Bone marrow (tissue), 2 donors: ENCODE measurements at regions not wholly inside any gene's neighbourhood (a gene's known extent, or its start where the extent isn't known, plus 50 kb on each side); places are given as distances from the start of the nearest gene placed in this dataset.

Experiments
- DNase-seq, 2 donors: peaks; one replicate each; lab custom pipeline; 2025; lab: John Stamatoyannopoulos, UW

DNA sequence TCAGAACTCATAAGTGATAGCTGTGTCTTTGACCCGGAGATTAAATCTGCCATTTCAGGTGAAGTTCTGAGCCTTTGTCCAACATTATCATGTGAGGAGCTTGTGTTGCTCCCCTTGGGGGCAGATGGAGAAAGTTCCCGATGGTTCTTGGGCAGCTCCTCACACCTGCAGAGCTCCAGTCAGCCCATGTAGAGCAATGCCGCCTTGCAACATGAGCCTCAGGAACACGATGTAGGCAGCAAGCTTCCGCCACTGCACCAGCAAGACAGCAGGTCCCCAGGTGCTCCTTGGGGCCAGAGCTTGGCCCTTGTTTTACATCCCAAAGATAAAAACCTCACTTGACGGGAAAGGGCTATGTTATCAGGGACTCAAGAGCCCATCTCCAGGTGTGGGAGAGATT, 292.7 kb downstream of the IRX1 start:
- DNase-seq = no peak

DNA sequence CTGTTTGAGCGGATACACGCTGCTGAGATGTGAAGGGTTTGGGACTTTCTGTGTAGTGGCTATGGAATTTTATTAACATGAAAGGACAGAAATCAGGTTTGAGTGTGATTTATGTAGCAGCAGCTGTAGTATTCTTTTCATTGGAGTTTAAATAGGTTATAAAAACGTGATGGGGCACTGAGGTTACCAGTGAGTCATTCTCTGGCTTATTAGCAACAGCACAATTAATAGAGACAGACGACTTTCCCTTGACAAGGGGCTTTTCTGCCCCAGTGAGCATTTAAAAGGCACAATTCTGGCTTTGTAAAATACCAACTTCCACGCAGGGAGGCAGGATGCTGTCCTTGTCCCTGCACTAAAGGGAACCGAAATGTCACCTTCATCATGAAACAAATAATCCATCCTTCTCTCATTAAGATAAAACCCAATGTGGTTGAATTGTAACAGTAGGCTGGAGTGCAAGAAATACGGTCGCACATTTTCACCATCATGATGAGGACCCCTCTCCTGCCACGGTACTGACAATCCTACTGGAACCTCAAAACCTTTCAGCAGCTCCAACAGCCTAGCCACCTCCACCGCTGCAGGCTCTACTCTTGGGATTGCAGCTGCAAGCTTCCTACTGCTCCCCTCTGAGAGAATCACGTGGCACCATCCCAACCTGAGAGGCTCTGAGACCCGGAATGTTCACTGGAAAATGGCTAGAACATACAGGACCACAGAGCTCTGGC, 293.9 kb downstream of the IRX1 start:
- no peak for DNase-seq

DNA sequence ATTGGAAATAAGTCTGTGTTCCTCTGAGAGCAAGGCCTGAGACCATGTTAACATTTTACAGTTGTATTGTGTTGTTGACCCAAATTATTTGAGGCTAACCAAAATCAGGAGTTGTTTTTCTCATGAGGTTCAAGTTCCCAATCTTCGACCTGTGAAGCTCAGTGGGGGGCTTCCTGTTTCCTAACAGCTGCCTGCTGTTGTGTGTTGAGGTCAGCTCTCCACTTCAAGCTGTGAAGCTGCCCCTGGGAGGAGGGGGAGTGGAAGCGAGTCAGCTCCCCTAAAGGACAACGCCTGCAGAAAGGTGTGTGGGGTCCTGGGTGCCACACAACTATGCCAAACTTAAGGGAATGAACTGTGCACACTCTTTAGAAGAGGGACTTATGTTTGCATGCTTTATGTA, 295.5 kb downstream of the IRX1 start:
- DNase-seq = peak in 1 of 2 donors; percentile 67

DNA sequence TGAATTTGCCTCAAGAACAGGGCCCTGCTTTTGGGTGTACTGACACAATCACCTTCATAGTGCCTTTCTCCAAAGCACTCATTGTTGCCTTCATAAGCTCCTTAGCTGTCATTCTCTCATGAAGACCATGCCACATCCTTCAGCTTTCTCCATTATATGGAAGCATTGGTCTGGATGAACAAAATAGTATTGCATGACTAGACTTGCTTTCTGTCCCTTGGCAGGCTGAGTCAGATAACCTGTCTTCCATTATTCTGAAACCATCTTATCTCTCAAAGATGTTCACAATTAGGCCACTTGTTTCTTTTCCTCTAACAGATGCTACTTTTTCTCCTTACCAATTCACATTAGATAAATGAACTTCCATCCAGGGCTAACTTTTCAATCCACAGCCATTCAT, 297.9 kb downstream of the IRX1 start:
- DNase-seq = no peak

DNA sequence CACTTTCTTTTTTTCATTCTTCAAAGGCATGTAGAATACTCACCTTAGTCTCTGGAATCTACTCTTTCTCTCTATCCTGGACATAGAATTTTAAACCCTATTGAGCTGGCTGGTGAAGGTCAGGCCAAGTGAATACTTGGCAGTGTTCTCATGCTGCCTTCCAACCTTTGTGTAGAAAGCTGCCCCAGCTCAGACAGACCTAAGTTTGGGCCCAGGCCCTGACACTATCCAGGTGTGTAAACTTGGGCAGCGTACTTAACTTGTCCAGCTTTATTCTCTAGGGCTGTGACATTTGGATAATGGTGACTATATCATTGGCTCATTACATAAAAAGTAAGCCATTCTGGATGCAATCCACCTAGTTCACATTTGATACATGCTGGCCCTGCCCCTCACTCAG, 298.3 kb downstream of the IRX1 start:
- no peak for DNase-seq

DNA sequence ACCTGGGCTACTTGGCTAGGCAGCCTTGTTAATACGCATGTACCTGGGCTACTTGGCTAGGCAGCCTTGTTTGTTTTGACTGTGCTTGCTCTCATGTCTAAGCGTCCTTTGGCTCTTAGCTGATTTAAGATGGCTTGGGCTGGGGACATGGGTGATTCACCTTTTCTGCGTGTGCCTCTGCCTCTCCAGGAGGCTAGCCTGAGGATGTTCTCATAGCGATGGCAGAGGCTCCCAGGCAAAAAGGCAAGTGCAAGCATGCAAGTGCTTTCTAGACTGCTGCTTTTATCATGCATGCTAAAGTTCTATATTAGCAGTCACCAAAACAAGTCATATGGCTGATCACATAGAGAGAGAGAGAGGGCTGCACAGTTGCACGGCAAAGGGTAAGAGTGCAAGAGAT, 300.5 kb downstream of the IRX1 start:
- DNase-seq = no peak

DNA sequence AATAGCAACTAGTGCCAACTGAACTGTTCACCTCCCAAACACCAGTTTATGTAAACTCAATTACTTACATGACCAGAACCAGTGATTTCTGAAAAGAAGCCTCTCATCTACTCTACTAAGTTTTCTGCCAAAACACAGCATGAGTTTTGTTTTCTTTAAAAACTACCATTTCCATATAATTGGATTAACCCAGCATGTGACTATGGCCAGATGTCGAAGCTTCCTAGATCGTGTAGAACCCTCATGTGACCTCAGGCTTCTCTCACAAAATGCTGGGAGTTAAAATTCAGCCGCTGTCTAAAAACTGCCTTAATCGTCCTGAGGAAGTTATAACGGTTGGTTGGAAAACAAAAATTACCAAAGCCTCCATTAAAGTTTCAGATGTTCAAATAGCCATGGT, 303.5 kb downstream of the IRX1 start:
- no peak for DNase-seq

DNA sequence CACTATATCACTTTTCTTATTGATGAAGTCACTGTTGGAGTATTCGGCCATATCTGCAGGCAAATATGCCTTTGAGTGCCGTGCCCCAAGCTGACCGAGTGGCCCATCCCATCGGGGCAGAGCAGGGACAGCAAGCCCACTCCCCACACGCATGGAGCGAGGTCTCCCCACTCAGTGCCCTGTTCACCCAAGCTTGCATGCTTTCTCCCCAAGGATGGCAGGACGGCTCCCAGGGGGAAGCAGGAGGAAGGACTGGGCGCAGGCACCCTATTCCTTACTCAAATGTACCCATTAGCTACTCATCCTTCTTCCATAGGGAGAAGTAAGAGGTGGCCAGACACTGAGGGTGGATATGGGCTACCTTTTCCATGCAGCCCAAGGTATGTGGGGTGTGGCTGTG, 309.0 kb downstream of the IRX1 start:
- no peak for DNase-seq

DNA sequence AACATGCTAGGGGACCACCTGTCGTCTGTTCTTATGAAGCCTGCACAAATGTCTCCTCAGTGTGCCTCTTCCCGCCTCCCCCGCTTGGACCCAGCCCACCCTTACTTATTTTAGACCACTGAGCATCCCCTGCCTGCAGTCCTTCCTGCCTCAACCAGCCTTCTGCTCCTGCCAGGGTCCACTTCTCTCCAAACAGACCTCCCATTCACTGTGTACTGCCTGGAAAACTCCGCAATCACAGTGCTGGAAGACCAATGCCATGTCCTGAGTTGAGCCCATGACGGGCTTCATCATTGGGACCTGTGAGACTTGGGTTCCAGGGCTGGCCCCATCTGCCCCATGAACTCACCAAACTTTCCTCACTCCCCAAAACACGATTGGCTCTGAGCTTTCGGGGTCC, 309.4 kb downstream of the IRX1 start:
- DNase-seq = no peak

DNA sequence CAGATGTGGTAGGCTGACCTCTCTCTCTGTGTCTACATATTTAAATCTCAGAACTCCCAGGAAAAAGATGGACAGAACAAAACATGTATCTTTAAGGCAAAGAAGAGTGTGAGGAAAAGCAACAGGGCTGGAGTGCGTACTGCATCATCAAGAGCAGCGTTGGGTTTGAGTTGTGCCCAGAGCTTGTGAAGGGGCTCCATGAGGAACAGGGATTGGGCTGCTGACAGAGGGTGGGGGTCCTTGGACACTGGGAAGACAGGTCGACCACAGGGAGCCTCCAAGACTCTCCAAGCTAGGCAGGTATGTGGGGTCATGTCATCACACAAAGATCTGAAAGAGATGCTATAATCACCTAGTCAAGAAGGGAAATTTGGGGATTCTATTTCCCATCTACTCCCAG, 309.9 kb downstream of the IRX1 start:
- no peak for DNase-seq

DNA sequence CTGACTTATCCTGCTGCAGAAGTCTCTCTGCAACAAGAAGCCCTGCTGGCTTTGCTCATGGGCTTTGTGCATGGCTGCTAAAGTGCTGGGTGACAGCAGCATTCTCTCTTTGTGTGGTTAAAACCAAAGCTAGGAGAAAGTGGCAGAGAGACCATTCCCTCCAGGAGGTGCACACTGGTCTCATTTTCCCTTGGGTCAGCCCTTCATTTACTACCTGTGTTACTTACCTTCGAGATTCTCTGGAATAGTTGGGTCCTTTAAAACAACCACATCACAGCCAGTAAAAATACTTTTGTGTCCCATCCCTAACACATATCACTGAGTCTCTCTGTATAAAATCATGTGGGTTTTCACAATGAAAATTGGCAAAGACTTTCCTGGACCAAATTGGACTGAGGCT, 315.5 kb downstream of the IRX1 start:
- DNase-seq = no peak

DNA sequence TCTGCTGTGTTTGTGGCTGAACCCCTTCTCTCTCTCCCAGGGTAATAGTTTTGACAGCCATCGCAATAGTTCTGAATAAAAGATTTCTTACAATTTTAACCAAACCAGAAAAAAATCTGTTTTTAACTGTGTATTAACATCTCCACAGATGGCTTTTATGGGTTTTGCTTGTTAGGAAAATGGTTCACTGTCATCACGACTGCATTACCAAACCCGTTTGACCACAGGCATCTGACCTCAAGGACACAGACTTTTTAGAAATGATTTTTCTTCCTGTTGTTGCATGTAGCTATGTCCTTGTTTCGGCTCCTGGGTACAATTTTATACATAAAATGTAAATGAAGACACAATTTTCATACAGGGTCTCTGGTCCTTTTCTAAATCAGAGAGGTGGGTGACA, 316.1 kb downstream of the IRX1 start:
- no peak for DNase-seq

DNA sequence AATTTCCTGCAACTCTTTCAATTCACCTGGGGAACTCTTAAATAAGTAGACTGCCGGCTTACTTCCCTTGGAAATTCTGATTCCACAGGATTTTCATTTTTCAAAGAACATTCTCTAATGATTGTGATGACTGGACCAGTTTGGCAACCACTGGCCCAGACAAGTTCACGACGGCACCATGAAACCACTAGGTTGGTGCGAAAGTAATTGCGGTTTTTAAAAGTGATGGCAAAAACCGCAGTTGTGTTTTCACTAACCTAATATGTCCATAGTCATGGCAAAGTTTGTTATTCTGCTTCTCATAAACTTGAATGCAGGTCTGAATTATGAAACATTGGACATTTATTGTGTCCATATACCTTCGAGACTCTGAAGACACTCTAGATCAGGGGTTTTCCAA, 317.2 kb downstream of the IRX1 start:
- DNase-seq = no peak

DNA sequence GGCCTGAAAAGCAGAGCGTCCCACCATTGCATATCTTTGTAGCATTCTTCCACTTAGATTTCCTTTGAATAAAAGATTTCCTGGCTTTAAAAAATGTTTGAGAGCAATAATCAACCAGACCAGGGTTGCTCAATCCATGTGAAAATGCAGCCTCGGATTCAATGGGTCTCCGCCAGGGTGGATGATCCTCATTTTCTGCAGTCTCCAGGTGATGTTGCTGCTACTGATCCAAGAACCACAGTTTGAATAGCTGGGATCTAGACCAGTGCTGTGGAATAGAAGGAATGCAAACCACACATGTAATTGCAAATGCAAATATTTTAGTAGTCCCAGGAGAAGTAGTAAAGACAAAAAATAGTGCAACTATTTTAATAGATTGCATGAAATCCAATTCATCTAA, 317.6 kb downstream of the IRX1 start:
- no peak for DNase-seq

DNA sequence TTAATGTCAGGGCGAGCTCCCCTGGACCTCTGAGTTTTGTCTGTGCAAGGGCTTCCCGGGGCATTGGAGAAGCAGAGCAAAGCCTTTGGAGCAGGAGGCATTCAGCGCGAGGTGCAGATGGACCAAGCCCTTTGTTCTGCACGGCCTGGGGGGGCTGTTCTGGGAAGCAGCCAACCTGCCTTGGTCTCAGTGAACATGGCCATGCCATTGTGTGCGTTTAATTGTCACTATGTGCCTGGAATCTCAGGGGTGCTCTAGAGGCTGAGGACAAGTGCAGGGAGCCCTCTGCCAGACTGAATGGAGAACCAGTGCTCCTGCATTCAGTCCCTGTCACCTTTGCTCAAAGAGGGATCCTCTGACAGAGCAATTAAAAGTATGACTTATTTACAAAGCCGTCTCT, 329.4 kb downstream of the IRX1 start:
- DNase-seq = no peak

DNA sequence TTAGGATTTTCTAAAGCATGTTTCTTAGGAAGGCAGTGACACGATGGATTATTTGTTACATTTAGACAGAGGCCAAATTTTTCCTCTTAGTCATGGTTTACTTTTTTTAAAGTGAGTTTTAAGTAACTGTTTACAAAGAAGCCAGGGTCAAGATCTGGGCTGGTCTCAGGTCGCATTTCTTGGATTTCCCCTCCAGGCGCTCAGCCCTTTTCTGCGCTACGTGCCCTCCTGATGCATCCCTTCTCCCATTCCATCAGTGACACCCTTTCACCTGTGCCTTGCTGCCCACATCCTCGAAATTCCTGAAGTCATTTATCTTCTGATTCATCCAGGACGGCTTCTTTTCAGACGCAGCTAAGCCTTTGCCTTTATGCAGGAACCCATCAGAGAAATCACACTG, 330.3 kb downstream of the IRX1 start:
- DNase-seq = no peak

DNA sequence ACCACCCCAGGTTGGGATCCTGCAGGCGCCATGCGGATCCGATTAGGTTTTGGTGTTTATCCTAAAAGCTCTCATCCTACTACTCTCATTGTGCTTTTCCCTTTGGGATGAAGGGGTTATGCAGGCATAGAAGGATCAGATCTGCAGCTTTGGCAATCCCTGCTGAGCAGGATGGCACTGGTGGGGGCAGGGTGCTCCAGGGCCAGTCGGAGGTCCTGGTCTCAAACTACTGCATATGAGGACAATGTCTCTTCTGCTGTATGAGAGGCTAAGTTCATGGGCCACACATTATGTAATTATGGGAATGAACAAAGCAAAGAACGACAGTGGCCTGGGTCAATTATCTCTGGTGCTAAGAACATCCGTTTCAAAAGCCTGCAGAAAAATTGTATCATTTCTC, 334.2 kb downstream of the IRX1 start:
- DNase-seq = no peak

DNA sequence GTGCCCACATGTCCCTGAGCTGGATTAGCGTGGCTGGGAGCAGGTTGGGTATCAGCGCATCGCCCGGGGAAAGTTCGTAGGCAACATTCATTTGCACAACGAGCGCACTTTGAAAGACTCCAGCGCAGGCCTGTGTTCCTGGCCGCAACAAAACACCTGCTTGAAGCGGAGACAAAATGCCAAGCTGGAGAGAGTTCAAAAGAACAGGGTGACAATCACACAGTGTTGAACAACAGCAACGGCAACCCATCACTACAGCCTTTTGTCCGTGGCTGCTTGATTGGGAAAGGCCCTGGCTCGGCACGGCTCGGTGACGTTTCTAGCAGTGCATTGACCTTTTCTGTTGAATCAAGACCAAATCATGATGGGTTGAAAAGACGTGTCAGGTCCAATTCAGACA, 336.3 kb downstream of the IRX1 start:
- no peak for DNase-seq

DNA sequence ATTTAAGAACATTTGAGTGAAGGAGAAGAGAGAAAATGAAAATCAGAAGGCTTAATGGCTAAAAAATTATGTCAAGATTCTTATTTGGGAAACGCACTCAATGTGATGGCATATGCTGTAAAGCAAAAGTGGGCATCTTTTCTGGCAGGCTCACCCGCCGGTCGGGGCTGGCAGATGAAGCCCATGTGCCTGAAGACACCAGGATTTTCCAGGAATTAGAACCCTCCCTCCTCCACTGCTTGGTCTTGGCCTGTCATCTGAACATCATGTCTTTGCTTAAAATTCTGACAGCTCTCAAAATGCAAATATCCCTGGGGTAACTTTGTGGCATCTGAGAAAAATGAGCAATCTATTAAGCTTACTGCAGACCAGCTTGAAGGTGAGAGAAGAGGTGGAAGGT, 337.9 kb downstream of the IRX1 start:
- no peak for DNase-seq

DNA sequence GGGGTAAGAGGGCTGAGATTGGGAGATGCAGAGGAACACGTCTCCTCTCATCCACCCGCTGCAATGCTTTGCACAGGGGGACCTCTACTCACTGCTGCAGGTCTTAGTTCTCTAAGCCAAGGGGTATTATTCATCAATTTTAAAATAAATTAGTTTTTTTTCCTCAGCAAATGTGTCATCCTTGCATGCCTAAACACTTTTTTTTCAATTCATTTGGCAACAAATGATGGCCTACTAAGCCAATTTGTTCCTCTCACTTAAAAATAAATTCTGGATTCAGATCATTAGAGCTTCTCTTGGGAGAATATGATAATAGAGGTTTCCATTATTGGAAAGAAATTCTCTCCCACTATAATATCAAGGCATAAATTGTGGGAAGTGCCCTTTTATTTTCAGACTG, 338.3 kb downstream of the IRX1 start:
- DNase-seq = no peak

DNA sequence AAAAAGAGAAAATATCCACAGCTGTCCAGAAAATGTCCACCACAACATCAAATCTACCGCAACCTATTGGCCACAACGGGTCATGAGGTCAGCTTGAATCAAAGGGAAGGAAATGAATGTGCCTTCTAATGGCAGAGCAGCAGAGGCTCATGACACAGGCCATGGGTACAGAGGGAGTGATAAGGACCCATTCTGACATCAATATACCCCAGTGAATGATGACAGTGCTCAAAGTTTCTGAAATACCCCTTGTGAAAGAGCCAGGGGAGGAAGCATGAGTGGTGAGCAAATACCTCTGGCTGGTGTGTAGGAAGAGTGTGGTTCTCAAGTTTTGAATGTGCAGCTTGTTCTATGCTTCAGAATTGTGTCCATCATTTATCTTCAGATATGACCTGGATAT, 348.2 kb downstream of the IRX1 start:
- DNase-seq = no peak

DNA sequence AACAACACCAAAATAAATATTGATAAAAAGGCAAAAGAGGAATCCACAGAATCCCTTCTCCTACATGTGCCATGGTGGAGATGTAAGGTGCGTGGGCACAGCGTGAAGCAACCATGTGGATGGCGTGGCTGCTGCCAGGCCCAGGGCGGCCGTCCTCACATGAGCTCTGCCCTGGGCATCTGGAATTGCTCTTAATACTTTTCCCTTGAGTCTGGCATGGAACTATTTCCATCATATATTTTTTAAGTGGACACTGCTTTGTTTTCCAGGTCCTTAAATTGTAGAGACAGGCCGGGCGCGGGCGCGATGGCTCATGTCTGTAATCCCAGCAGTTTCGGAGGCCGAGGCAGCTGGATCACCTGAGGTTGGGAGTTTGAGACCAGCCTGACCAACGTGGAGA, 349.3 kb downstream of the IRX1 start:
- DNase-seq = no peak

DNA sequence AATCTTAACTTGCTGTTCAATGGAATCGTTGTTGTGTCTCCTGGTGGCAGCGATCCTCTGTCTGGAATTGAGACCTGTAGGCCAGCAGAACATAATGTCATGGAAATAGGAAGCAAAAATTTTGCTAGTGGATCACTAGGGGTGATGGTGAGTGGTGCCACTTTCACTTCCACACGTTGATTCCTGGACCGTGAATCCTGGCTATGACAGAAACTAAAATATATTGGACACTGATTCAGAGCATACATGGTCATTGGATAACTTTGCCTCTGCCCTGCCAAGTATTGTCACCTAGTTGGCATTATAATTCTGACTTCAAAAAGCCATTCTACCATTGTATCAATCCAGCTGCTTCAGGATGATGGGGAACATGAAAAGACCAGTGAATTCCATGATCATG, 353.2 kb downstream of the IRX1 start:
- DNase-seq = no peak

DNA sequence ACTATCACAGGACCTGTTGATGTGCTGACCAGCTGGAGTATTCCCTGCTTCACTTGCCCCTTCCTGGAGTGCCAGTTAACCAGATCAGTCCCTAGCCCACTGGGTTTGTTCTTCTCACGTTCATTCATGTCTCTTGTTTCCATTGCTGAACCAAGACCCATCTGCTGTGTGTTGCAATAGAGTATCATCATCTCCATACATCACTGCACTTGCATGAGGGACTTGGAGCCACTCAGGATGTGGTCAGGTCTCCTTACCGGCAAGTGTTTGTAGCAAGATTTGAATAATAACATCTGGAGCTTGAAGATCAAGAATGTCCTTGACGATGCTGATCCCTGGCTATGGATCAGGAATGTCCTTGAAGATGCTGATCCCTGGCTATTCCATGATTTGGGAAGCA, 358.6 kb downstream of the IRX1 start:
- DNase-seq = no peak

DNA sequence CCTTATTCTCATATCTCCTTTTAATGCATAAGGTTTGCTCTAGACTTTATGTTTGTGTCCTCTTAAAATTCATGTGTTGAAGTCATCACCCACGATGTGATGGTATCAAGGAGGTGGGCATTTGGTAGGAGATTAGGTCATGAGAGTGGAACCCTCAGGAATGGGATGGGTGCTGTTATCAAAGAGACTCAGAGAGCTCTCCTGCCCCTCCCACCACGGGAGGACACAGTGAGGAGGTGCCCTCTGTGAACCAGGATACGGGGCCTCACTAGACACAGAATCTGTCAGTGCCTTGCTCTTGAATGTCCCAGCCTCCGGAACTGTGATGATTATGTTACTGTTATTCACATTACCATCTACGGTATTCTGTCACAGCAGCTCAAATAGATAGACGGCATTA, 359.0 kb downstream of the IRX1 start:
- DNase-seq = no peak
